Fibroblast of pulmonary artery (primary cell): ENCODE measurements at regions not wholly inside any gene's neighbourhood (a gene's known extent, or its start where the extent isn't known, plus 50 kb on each side); places are given as distances from the start of the nearest gene placed in this dataset.

Experiments
- DNase-seq: peaks from one replicate; pipeline ENCODE4 v3.0.0-alpha.2; 2010; ENCODE audit warnings: low read depth
- H3K4me3 ChIP-seq: replicated peaks from 2 replicates; pipeline ENCODE4 v1.5.1; 2011; ENCODE audit warnings: low read depth, mild to moderate bottlenecking, control low read depth, low read length, moderate library complexity
- CTCF ChIP-seq: IDR thresholded peaks from 2 replicates; pipeline ENCODE4 v1.5.1; 2011; ENCODE audit warnings: mild to moderate bottlenecking, control low read depth, low read length, inconsistent platforms; ENCODE audit errors: missing control alignments

- TF ChIP-seq CTCF, result no peak
- DNase-seq, result no peak
- H3K4me3 ChIP-seq, result no peak overlapping the region
Observed at GRCh38 chr11:70716986-70717775, 318.9 kb downstream of the CTTN start.

GRCh38 chr11:70717936-70718595 is 319.7 kb downstream of the CTTN start:
- no peak for DNase-seq
- H3K4me3 ChIP-seq, result no peak overlapping the region

GRCh38 chr11:70719516-70719915 is 321.2 kb downstream of the CTTN start:
- no peak overlapping the region for H3K4me3 ChIP-seq
- TF ChIP-seq CTCF, result no peak
- DNase-seq, result no peak

More at GRCh38 chr11:70717936-70718595, 319.7 kb downstream of the CTTN start:
- no peak for TF ChIP-seq CTCF

- DNase-seq, result no peak
- no peak overlapping the region for H3K4me3 ChIP-seq
- TF ChIP-seq CTCF, result no peak
Observed at GRCh38 chr11:70720281-70720680, 322.0 kb downstream of the CTTN start.

- no peak for TF ChIP-seq CTCF
- DNase-seq, result no peak
- H3K4me3 ChIP-seq, result no peak overlapping the region
Observed at GRCh38 chr11:70721006-70721405, 322.7 kb downstream of the CTTN start.

GRCh38 chr11:70725278-70725677 is 326.9 kb downstream of the CTTN start:
- no peak overlapping the region for H3K4me3 ChIP-seq
- DNase-seq, result no peak
- no peak for TF ChIP-seq CTCF
